ENCODE measurements at regions not wholly inside any gene's neighbourhood (a gene's known extent, or its start where the extent isn't known, plus 50 kb on each side); places are given as distances from the start of the nearest gene placed in this dataset.

DNA sequence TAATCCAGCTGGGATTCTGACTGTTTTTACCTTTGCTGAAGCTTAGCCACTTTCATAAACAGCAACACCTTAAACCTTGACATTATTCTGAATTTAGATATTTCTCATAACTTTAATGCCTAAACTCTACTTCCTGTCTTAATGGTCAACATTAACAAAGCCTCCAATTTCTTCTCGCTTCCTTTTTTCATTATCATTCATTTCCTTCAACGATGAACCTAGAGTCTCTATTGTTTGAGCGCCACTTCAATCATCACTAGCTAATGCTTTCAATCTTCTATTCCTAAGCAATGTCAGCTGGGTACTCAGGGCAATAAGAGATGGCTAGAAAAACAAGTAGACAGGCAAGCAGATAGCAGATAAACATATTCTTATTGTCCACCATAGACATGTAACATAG is 96.6 kb upstream of the TMEM196 start:
- no peak for DNase-seq

- no peak for DNase-seq
Measured at GRCh38 chr7:19853261-19853832, 79.9 kb upstream of the TMEM196 start.

GRCh38 chr7:19852192-19852591 is 78.8 kb upstream of the TMEM196 start:
- DNase-seq: no peak

DNA sequence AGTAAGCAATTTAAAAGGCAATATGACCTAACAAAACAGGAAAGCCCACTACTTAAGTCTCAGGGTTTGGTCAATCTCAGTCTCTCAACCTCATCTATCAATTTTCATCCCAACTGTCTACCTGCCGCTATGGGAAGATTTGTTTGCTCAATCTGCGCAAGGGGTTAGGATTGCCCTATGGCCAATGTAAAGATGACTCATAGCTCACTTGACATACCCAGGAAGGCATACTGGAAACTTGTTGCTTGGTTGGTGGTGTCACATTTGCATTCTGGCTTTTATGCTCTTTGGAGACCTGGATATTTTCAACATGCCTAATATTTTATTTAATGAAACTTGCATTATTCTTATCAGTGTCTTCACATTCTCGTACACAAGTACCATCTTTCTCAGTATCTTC is 78.1 kb upstream of the TMEM196 start:
- no peak for DNase-seq

GRCh38 chr7:19834566-19834965 is 61.1 kb upstream of the TMEM196 start:
- DNase-seq: no peak

- DNase-seq: no peak
Measured at GRCh38 chr7:19830604-19831003, 57.2 kb upstream of the TMEM196 start.

Measured in muscle of back (tissue), 3 donors.